ENCODE measurements at regions not wholly inside any gene's neighbourhood (a gene's known extent, or its start where the extent isn't known, plus 50 kb on each side); places are given as distances from the start of the nearest gene placed in this dataset.

DNA sequence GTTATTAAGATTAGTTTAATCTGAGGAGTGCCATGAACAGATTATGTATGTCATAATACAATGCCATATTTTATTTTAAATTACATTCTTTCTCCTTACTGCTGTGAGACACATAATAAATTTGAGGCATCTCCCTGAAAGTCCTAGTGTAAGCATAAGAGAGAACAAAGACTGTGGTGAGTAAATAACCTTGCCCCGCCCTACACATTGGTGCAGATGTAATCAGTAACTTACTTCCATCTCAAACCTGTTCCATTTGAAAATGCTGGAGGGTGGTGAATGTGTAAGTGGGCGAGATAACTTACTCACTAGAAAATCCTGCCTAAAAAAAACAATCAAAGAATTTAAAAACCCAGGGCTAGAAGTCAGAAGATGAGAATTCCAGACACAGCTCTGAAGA, 338.1 kb upstream of the SLIT2 start:
- TF ChIP-seq, protein P1, sequence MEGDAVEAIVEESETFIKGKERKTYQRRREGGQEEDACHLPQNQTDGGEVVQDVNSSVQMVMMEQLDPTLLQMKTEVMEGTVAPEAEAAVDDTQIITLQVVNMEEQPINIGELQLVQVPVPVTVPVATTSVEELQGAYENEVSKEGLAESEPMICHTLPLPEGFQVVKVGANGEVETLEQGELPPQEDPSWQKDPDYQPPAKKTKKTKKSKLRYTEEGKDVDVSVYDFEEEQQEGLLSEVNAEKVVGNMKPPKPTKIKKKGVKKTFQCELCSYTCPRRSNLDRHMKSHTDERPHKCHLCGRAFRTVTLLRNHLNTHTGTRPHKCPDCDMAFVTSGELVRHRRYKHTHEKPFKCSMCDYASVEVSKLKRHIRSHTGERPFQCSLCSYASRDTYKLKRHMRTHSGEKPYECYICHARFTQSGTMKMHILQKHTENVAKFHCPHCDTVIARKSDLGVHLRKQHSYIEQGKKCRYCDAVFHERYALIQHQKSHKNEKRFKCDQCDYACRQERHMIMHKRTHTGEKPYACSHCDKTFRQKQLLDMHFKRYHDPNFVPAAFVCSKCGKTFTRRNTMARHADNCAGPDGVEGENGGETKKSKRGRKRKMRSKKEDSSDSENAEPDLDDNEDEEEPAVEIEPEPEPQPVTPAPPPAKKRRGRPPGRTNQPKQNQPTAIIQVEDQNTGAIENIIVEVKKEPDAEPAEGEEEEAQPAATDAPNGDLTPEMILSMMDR (IDR thresholded peaks at IDR 0.05) = no peak
- TF ChIP-seq POLR2A (IDR thresholded peaks at IDR 0.05) = no peak
- no peak for TF ChIP-seq POLR2AphosphoS5 (IDR thresholded peaks at IDR 0.05)
- TF ChIP-seq EP300 (IDR thresholded peaks at IDR 0.05) = no peak
